ENCODE measurements at regions not wholly inside any gene's neighbourhood (a gene's known extent, or its start where the extent isn't known, plus 50 kb on each side); places are given as distances from the start of the nearest gene placed in this dataset.

DNA sequence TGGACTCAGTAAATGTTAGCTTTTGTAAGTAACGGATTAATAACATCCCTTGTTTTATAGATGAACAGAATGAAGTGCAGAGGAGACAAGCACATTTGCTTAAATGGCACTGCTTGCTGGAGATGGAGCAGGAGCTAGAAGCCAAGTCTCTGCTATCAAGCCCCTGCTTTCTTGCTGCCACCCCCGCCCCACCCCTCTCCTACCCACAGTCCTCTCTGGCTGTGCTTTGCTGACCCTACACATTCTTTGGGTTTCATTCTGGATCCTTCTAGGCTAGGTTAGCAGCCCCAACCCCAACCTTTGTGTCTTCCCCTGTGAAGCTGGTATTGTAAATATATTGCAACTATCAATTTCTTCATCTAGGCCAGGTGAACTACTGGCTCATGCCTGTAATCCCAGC, 77.5 kb upstream of the CAPZB start:
- no peaks in the 10 kb centered on the region for H3K27me3 Mint-ChIP-seq (ENCODE audit: unreplicated experiment)
- no peaks in the 10 kb centered on the region for H3K36me3 Mint-ChIP-seq (ENCODE audit: unreplicated experiment)
- H3K4me3 Mint-ChIP-seq (ENCODE audit: unreplicated experiment): no peak overlapping the region
- H3K9me3 Mint-ChIP-seq (ENCODE audit: unreplicated experiment): no peaks in the 10 kb centered on the region
- DNase-seq (ENCODE audit: extremely low spot score, unreplicated experiment): no peak
- H3K4me1 Mint-ChIP-seq (ENCODE audit: unreplicated experiment): peaks cover 15% of the 10 kb centered on the region
- TF ChIP-seq, protein P1, sequence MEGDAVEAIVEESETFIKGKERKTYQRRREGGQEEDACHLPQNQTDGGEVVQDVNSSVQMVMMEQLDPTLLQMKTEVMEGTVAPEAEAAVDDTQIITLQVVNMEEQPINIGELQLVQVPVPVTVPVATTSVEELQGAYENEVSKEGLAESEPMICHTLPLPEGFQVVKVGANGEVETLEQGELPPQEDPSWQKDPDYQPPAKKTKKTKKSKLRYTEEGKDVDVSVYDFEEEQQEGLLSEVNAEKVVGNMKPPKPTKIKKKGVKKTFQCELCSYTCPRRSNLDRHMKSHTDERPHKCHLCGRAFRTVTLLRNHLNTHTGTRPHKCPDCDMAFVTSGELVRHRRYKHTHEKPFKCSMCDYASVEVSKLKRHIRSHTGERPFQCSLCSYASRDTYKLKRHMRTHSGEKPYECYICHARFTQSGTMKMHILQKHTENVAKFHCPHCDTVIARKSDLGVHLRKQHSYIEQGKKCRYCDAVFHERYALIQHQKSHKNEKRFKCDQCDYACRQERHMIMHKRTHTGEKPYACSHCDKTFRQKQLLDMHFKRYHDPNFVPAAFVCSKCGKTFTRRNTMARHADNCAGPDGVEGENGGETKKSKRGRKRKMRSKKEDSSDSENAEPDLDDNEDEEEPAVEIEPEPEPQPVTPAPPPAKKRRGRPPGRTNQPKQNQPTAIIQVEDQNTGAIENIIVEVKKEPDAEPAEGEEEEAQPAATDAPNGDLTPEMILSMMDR (IDR thresholded peaks at IDR 0.05): no peak
- H3K27ac Mint-ChIP-seq (ENCODE audit: unreplicated experiment): no peak overlapping the region

DNA sequence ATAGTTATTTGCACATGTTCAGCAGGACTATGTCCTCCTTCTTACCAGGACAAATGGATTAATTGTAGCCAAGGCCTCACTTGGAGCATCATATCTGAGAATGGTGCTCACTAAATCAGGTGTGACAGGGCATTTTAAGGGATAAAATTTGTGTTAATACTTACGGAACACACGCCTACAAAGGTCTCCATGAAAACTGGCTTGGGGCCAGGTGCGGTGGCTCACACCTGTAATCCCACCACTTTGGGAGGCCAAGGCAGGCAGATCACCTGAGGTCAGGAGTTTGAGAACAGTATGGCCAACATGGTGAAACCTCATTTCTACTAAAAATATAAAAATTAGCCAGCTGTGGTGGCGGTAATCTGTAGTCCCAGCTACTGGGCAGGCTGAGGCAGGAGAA, 75.1 kb upstream of the CAPZB start:
- Mint-ChIP-seq H3K4me3 (ENCODE audit: unreplicated experiment) (no peak overlapping the region), H3K36me3 (ENCODE audit: unreplicated experiment) (no peaks in the 10 kb centered on the region), H3K27ac (ENCODE audit: unreplicated experiment) (no peak overlapping the region), H3K27me3 (ENCODE audit: unreplicated experiment) (no peaks in the 10 kb centered on the region), H3K9me3 (ENCODE audit: unreplicated experiment) (no peaks in the 10 kb centered on the region), H3K4me1 (ENCODE audit: unreplicated experiment) (peaks cover 15% of the 10 kb centered on the region)
- no peak for DNase-seq (ENCODE audit: extremely low spot score, unreplicated experiment)
- TF ChIP-seq, protein P1 (IDR thresholded peaks at IDR 0.05): no peak

DNA sequence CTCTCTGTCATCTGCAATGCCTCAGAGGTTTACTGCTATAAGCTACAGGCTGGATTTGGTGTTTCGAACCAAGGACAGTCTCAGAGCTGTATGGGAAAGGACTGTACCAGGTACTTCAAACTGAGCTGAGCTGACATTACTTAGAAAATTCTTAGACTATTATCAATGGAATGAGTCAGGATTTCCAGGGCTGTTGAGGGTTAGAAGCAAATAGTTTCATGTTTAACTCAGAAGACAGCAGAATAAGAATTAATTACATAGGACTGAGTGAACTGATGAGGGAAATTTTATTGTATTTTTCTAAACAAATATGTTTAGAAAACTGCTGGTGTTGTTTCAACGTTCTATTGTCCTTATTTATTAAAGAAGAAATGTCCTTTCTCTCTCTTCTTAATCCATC, 74.3 kb upstream of the CAPZB start:
- TF ChIP-seq, protein P1 (IDR thresholded peaks at IDR 0.05): no peak
- H3K36me3 Mint-ChIP-seq (ENCODE audit: unreplicated experiment): no peaks in the 10 kb centered on the region
- no peak overlapping the region for H3K27ac Mint-ChIP-seq (ENCODE audit: unreplicated experiment)
- peaks cover 15% of the 10 kb centered on the region for H3K4me1 Mint-ChIP-seq (ENCODE audit: unreplicated experiment)
- no peaks in the 10 kb centered on the region for H3K9me3 Mint-ChIP-seq (ENCODE audit: unreplicated experiment)
- no peaks in the 10 kb centered on the region for H3K27me3 Mint-ChIP-seq (ENCODE audit: unreplicated experiment)
- H3K4me3 Mint-ChIP-seq (ENCODE audit: unreplicated experiment): no peak overlapping the region
- no peak for DNase-seq (ENCODE audit: extremely low spot score, unreplicated experiment)

DNA sequence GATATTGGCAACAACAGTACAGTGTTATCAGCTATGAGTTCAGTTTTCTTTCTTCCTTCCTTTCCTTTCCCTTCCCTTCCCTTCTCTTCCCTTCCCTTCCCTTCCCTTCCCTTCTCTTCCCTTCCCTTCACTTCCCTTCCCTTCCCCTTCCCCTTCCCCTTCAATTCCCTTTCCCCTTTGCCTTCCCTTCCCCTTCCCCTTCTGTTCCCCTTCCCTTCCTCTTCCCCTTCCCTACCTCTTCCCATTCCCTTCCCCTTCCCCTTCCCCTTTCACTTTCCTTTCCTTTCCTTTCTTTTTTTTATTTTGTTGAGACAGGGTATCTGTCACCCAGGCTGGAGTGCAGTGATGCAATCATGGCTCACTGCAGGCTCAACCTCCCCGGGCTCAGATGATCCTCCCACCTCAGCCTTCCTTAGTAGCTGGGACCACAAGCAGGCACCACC, 72.3 kb upstream of the CAPZB start:
- H3K4me3 Mint-ChIP-seq (ENCODE audit: unreplicated experiment): no peak overlapping the region
- H3K9me3 Mint-ChIP-seq (ENCODE audit: unreplicated experiment): no peaks in the 10 kb centered on the region
- no peak overlapping the region for H3K27ac Mint-ChIP-seq (ENCODE audit: unreplicated experiment)
- no peak for DNase-seq (ENCODE audit: extremely low spot score, unreplicated experiment)
- TF ChIP-seq, protein P1 (IDR thresholded peaks at IDR 0.05): no peak
- peaks cover 2% of the 10 kb centered on the region for H3K4me1 Mint-ChIP-seq (ENCODE audit: unreplicated experiment)
- no peaks in the 10 kb centered on the region for H3K27me3 Mint-ChIP-seq (ENCODE audit: unreplicated experiment)
- H3K36me3 Mint-ChIP-seq (ENCODE audit: unreplicated experiment): no peaks in the 10 kb centered on the region

DNA sequence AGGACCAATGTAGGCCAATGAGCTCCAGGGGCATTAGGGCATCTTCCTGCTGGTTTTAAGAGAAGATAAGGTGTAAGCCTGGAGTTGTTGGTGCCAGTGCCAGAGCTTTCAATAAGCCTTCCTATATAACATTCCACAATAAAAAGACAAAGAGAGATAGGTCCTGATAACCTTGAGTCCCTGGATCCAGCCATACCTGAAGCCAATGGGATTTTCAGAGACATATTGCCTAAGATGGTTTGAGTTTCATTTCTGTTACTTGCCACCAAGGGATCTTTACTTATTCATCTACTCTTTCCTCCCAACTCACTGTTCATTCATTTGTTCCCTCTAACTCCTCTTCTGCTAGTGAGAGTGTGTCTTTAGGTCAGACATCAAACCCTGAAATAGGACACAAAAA, 68.8 kb upstream of the CAPZB start:
- no peak overlapping the region for H3K27ac Mint-ChIP-seq (ENCODE audit: unreplicated experiment)

More for the DNA sequence above, 68.8 kb upstream of the CAPZB start:
- no peaks in the 10 kb centered on the region for H3K36me3 Mint-ChIP-seq (ENCODE audit: unreplicated experiment)
- DNase-seq (ENCODE audit: extremely low spot score, unreplicated experiment): no peak
- TF ChIP-seq, protein P1 (IDR thresholded peaks at IDR 0.05): no peak
- no peaks in the 10 kb centered on the region for H3K4me1 Mint-ChIP-seq (ENCODE audit: unreplicated experiment)
- H3K27me3 Mint-ChIP-seq (ENCODE audit: unreplicated experiment): no peaks in the 10 kb centered on the region
- peaks cover 6% of the 10 kb centered on the region for H3K9me3 Mint-ChIP-seq (ENCODE audit: unreplicated experiment)
- H3K4me3 Mint-ChIP-seq (ENCODE audit: unreplicated experiment): no peak overlapping the region

Data from osteocyte (in vitro differentiated cells).